Breast epithelium (tissue), 3 donors: ENCODE measurements at regions not wholly inside any gene's neighbourhood (a gene's known extent, or its start where the extent isn't known, plus 50 kb on each side); places are given as distances from the start of the nearest gene placed in this dataset.

Source experiments
- CTCF ChIP-seq, 3 donors: fragments of 450-650 bp; IDR thresholded peaks; one replicate each; pipeline ENCODE4 v1.5.1; 2016 to 2017; ENCODE audit warnings: antibody characterized with exemption in 3 of 3, mild to moderate bottlenecking in 3 of 3, moderate library complexity in 3 of 3
- POLR2A ChIP-seq: fragments of 450-650 bp; IDR thresholded peaks from one replicate; pipeline ENCODE4 v1.6.1; 2016; ENCODE audit warnings: antibody characterized with exemption, mild to moderate bottlenecking, moderate library complexity

GRCh38 chr10:118145256-118145655, 98.5 kb upstream of the RAB11FIP2 start:
- TF ChIP-seq CTCF (IDR thresholded peaks at IDR 0.05) = no peak
- no peak for TF ChIP-seq POLR2A
